ENCODE measurements at regions not wholly inside any gene's neighbourhood (a gene's known extent, or its start where the extent isn't known, plus 50 kb on each side); places are given as distances from the start of the nearest gene placed in this dataset.
A peak's percentile ranks its signal among the peaks of the same experiment; 100 is the strongest.

DNA sequence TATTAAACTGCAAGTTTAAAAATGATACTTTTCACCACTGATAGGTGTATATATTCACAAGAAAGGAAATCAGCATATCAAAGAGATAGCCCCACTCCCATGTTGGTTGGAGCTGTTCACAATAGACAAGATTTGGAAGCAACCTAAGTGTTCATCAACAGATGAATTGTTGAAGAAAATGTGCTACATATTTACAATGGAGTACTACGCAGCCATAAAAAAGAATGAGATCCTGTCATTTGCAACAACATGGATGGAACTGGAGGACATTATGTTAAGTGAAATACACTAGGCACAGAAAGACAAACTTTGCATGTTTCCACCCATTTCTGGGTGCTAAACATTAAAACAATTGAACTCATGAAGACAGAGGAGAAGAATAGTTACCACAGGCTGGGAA is 278.9 kb upstream of the XYLT1 start:
- no peak for ATAC-seq
- intact Hi-C loops (cut with DNase I), result no loop called here

DNA sequence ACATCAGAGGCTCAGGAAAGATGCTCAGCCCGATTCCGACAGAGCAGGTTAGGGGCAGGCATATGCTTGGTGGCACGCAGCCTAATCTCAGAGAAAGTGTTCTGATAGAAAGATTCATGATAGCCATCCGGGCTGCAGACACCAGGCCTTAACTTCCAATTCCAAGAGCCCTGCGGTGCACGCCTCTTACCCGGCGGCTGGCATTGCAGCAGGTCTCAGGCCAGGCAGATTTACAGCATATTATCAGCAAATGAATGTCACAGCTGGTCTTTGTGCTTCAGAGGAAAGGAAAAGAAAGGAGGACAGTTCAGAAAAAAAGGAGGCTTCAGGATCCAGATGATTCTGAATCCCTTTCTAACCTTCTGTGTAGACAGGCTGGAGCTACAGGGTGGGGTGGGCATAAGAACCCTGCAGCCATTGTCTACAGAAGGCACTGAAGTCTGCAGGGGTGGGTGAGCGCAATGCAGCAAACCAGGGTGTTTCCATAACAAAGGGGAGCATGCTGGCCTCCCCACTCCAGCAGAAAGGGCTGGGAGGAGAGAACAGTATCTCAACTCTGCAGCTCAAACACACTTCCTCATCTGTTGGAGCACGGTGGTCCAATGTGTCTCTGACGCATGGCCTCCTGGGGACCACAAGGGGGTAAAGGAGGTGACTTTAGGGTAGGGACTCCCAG is 277.4 kb upstream of the XYLT1 start:
- ATAC-seq (no peak), DNase-seq (no peak)
- no peak overlapping the region for H3K4me3 ChIP-seq
- no peaks in the 10 kb centered on the region for H3K36me3 ChIP-seq
- TF ChIP-seq, protein P1, sequence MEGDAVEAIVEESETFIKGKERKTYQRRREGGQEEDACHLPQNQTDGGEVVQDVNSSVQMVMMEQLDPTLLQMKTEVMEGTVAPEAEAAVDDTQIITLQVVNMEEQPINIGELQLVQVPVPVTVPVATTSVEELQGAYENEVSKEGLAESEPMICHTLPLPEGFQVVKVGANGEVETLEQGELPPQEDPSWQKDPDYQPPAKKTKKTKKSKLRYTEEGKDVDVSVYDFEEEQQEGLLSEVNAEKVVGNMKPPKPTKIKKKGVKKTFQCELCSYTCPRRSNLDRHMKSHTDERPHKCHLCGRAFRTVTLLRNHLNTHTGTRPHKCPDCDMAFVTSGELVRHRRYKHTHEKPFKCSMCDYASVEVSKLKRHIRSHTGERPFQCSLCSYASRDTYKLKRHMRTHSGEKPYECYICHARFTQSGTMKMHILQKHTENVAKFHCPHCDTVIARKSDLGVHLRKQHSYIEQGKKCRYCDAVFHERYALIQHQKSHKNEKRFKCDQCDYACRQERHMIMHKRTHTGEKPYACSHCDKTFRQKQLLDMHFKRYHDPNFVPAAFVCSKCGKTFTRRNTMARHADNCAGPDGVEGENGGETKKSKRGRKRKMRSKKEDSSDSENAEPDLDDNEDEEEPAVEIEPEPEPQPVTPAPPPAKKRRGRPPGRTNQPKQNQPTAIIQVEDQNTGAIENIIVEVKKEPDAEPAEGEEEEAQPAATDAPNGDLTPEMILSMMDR (IDR thresholded peaks at IDR 0.05), result no peak
- H3K27ac ChIP-seq, result no peak overlapping the region
- no peaks in the 10 kb centered on the region for H3K9me3 ChIP-seq
- H3K27me3 ChIP-seq (ENCODE audit: low read depth), result peaks cover 14% of the 10 kb centered on the region
- H3K4me1 ChIP-seq, result no peaks in the 10 kb centered on the region
- intact Hi-C loops (cut with DNase I), result no loop called here

More for the DNA sequence above, 278.9 kb upstream of the XYLT1 start:
- Histone ChIP-seq H3K36me3 (no peaks in the 10 kb centered on the region), H3K27ac (no peak overlapping the region), H3K4me1 (no peaks in the 10 kb centered on the region), H3K4me3 (no peak overlapping the region), H3K27me3 (ENCODE audit: low read depth) (peaks cover 5% of the 10 kb centered on the region), H3K9me3 (no peaks in the 10 kb centered on the region)
- TF ChIP-seq, protein P1 (IDR thresholded peaks at IDR 0.05), result no peak
- DNase-seq, result no peak

DNA sequence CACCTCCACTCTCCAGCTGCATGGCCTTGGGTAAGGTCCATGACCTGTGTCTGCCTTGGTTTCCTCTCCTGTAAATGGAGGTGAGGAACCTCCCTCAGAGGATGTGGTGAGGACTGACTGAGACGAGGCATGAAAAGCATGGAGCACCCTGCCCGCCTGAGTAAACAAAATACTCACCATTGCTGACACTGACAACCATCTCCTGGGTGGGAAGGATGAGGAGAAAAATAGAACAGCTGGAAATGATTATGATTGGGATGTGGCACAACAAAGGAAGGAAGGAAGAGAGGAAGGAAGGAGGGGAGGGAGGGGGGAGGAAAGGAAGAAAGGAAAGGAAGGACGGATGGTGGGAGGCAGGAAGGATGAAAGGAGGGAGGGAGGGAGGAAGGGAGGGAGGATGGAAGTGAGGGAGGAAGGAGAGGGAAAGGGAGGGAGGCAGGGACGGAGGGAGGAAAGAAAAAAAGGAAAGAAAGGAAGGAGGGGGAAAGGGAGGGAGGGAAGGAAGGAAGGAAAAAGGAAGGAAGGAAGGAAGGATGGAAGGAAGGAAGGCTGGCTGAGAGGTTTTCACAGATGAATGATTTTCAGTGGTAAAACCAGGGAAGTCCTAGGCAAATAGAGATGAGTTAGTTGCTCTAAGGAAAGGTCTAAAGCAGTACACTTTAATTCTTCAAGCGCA is 276.5 kb upstream of the XYLT1 start:
- Histone ChIP-seq H3K27me3 (ENCODE audit: low read depth) (peaks cover 19% of the 10 kb centered on the region), H3K9me3 (no peaks in the 10 kb centered on the region), H3K4me1 (no peaks in the 10 kb centered on the region), H3K36me3 (no peaks in the 10 kb centered on the region), H3K4me3 (no peak overlapping the region), H3K27ac (no peak overlapping the region)
- intact Hi-C loops (cut with DNase I), result no loop called here
- TF ChIP-seq, protein P1 (IDR thresholded peaks at IDR 0.05), result no peak
- no peak for ATAC-seq
- no peak for DNase-seq

DNA sequence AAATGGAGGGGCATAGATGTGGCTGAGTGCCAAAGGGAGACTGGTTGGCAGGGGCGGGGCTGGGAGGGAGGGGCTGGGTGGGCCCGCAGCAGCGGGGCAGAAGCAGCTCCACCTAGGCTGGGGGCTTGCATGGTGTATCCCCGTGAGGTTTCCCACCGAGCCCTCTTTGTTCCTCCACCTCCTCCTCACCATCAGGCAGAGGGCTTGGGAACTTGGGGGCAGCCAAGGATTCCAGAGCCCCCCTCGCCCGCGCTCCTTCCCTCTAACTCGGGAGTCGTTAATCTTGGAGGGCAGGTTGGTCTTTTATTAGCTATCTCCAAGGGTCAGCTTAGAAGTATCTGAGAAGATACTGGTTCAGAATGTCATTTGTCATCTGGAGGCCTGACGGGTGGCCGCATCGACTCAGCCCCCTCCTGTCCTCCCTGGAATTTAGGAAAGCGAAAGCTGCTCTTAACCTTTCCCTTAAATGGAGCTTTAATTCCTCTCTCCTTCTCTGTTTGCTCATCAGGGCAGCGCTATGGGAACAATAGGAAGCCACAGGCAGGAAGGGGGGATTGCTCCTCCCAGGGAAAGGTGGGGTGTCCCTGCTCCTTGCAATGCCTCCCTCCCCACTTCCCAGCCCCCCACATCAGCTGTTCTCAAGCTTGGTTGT is 274.3 kb upstream of the XYLT1 start:
- Histone ChIP-seq H3K36me3 (no peaks in the 10 kb centered on the region), H3K4me1 (no peaks in the 10 kb centered on the region), H3K4me3 (peak overlapping the region; percentile 27), H3K9me3 (no peaks in the 10 kb centered on the region), H3K27me3 (ENCODE audit: low read depth) (peaks cover 19% of the 10 kb centered on the region), H3K27ac (no peak overlapping the region)
- no peak for ATAC-seq
- no peak for DNase-seq
- TF ChIP-seq, protein P1 (IDR thresholded peaks at IDR 0.05), result no peak
- intact Hi-C loops (cut with DNase I), result no loop called here

DNA sequence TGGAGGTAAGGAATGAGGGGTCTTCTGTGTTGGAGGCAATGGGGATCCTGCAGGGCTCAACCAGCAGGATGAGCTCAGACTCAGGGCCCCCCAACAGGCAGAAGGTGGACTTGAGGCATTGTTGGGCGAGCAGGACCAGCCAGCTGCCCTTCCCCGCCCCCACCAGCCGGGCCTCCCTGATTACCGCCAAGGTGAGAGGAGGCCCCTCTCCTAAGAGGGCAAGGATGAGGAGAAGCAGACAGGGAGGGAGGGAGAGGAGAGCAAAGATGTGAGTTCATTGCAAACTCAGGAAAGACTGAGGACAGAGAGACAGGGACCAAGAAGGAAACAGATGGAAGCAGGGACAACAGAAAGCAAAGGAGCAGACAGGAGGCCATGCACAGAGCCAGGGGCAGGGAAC is 272.8 kb upstream of the XYLT1 start:
- intact Hi-C loops (cut with DNase I), result no loop called here
- TF ChIP-seq, protein P1 (IDR thresholded peaks at IDR 0.05), result no peak
- Histone ChIP-seq H3K4me3 (no peak overlapping the region), H3K27ac (no peak overlapping the region), H3K9me3 (no peaks in the 10 kb centered on the region), H3K27me3 (ENCODE audit: low read depth) (peaks cover 19% of the 10 kb centered on the region), H3K36me3 (no peaks in the 10 kb centered on the region), H3K4me1 (no peaks in the 10 kb centered on the region)
- DNase-seq (no peak), ATAC-seq (no peak)
